ENCODE measurements at regions not wholly inside any gene's neighbourhood (a gene's known extent, or its start where the extent isn't known, plus 50 kb on each side); places are given as distances from the start of the nearest gene placed in this dataset.

DNA sequence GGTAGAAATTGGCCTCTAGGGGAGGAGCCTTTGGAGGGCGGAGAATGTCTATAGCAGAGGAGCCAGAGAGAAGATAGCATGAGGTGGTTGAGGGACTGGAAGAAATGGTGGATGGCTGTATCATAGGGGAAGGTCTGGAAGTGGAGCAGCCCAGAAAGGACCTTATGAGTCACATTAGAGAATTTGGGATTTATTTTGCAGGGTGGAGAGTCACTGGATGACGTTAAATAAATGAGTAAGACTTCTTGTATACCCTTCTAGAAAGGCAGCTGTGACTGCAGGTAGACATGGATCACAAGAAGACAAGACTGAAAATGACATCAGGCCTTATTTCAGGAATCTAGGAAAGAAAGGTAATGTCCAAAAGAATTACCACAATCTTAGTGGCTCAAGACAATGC is 208.2 kb upstream of the TMTC1 start:
- TF ChIP-seq, protein P1, sequence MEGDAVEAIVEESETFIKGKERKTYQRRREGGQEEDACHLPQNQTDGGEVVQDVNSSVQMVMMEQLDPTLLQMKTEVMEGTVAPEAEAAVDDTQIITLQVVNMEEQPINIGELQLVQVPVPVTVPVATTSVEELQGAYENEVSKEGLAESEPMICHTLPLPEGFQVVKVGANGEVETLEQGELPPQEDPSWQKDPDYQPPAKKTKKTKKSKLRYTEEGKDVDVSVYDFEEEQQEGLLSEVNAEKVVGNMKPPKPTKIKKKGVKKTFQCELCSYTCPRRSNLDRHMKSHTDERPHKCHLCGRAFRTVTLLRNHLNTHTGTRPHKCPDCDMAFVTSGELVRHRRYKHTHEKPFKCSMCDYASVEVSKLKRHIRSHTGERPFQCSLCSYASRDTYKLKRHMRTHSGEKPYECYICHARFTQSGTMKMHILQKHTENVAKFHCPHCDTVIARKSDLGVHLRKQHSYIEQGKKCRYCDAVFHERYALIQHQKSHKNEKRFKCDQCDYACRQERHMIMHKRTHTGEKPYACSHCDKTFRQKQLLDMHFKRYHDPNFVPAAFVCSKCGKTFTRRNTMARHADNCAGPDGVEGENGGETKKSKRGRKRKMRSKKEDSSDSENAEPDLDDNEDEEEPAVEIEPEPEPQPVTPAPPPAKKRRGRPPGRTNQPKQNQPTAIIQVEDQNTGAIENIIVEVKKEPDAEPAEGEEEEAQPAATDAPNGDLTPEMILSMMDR (IDR thresholded peaks at IDR 0.05; ENCODE audit: insufficient read depth, low read depth, low read length) = no peak
- no peak for TF ChIP-seq EZH2 (IDR thresholded peaks at IDR 0.05; ENCODE audit: insufficient read depth, low read length)
